ENCODE measurements at regions not wholly inside any gene's neighbourhood (a gene's known extent, or its start where the extent isn't known, plus 50 kb on each side); places are given as distances from the start of the nearest gene placed in this dataset.

DNA sequence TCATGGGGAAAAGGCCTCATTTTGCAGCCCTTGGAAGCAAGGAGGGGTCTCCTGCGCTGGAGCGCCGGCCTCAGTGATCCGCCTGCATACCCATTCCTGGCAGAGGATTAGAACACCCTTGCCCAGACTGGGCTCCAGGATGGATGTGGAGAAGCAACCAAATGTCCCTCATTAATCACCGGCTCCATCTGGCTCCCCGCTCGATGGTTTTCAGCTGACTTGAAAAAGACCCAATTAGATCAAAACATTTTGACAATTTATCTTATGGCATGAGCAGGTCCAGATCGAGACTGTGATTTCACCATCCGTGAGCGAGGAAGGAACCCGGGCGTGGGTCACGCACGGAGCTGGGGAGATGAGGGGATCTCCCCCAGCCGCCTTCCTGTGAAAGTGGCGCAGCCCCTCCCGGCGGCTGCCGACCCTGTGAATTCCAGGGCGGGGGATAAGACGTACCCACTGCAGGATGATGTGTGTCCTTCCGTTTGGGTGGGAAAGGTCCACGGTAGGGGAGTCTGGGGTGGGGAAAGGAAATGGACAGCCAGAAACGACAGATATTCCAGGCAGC is 141.6 kb downstream of the EMX2 start:
- peaks cover 0 to 10% (median 0%) of the 10 kb centered on the region in 3 donors for H3K4me1 ChIP-seq (ENCODE audit: control insufficient read depth in 2 of 3, insufficient read depth in 2 of 3, low read depth in 1 of 3, low read length in 3 of 3)
- peak in 1 of 5 donors; percentile 52 for DNase-seq
- intact Hi-C loops (cut with DNase I): no loop called here
- H3K9me3 ChIP-seq (ENCODE audit: control insufficient read depth in 2 of 3, insufficient read depth in 1 of 3, low read length in 3 of 3): no peaks in the 10 kb centered on the region
- no peak overlapping the region for H3K4me3 ChIP-seq (ENCODE audit: low read length in 3 of 3)
- no peaks in the 10 kb centered on the region for H3K36me3 ChIP-seq (ENCODE audit: control insufficient read depth in 2 of 3, insufficient read depth in 3 of 3, low read length in 3 of 3)
- TF ChIP-seq, protein P1, sequence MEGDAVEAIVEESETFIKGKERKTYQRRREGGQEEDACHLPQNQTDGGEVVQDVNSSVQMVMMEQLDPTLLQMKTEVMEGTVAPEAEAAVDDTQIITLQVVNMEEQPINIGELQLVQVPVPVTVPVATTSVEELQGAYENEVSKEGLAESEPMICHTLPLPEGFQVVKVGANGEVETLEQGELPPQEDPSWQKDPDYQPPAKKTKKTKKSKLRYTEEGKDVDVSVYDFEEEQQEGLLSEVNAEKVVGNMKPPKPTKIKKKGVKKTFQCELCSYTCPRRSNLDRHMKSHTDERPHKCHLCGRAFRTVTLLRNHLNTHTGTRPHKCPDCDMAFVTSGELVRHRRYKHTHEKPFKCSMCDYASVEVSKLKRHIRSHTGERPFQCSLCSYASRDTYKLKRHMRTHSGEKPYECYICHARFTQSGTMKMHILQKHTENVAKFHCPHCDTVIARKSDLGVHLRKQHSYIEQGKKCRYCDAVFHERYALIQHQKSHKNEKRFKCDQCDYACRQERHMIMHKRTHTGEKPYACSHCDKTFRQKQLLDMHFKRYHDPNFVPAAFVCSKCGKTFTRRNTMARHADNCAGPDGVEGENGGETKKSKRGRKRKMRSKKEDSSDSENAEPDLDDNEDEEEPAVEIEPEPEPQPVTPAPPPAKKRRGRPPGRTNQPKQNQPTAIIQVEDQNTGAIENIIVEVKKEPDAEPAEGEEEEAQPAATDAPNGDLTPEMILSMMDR (IDR thresholded peaks at IDR 0.05; ENCODE audit: borderline replicate concordance, extremely low read depth, insufficient read depth): no peak
- no peaks in the 10 kb centered on the region for H3K27me3 ChIP-seq (ENCODE audit: control insufficient read depth, insufficient read depth, low read length)
- no peak overlapping the region for H3K9ac ChIP-seq (ENCODE audit: low read length in 3 of 3)
- FAIRE-seq: no peak
- no peak overlapping the region for H3K27ac ChIP-seq (ENCODE audit: low read depth in 2 of 2, low read length in 2 of 2)

DNA sequence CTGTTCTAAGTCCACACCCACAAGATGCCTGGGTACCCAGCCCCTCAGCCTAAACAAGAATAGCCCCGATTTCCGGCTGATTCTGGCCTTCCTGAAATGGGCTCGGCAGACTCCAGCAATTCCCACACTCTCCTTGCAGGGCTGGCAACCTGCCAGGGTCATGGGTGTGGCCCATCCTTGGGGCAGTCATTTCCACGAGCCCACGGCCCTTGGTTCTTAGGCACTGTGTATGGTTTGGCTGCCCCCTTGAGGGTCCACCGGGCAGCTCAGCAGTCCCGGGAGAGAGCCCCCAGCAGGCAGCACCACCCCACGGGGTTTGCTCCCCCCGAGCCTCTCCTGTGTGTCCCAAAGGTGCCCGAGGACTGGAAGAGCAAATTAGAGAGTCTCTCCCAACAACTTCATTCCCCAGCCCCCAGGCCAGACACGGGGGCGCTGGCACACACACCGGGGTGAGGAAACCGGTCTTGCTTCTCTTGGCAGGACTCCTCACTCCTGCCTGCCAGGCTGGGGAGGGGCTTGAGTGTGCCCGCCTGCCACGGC is 142.2 kb downstream of the EMX2 start:
- H3K4me3 ChIP-seq (ENCODE audit: low read length in 3 of 3): no peak overlapping the region
- DNase-seq: peak; percentile 58 to 96 (median 72)
- no peak overlapping the region for H3K27ac ChIP-seq (ENCODE audit: low read depth in 2 of 2, low read length in 2 of 2)
- no peak for FAIRE-seq
- no peaks in the 10 kb centered on the region for H3K27me3 ChIP-seq (ENCODE audit: control insufficient read depth, insufficient read depth, low read length)
- peaks cover 0 to 10% (median 0%) of the 10 kb centered on the region in 3 donors for H3K4me1 ChIP-seq (ENCODE audit: control insufficient read depth in 2 of 3, insufficient read depth in 2 of 3, low read depth in 1 of 3, low read length in 3 of 3)
- H3K9ac ChIP-seq (ENCODE audit: low read length in 3 of 3): no peak overlapping the region
- TF ChIP-seq, protein P1 (IDR thresholded peaks at IDR 0.05; ENCODE audit: borderline replicate concordance, extremely low read depth, insufficient read depth): peak; percentile 15
- no peaks in the 10 kb centered on the region for H3K36me3 ChIP-seq (ENCODE audit: control insufficient read depth in 2 of 3, insufficient read depth in 3 of 3, low read length in 3 of 3)
- intact Hi-C loops (cut with DNase I): no loop called here
- H3K9me3 ChIP-seq (ENCODE audit: control insufficient read depth in 2 of 3, insufficient read depth in 1 of 3, low read length in 3 of 3): no peaks in the 10 kb centered on the region

- Histone ChIP-seq H3K9ac (ENCODE audit: low read length in 3 of 3) (no peak overlapping the region), H3K27me3 (ENCODE audit: control insufficient read depth, insufficient read depth, low read length) (no peaks in the 10 kb centered on the region), H3K4me1 (ENCODE audit: control insufficient read depth in 2 of 3, insufficient read depth in 2 of 3, low read depth in 1 of 3, low read length in 3 of 3) (peaks cover 0 to 10% (median 0%) of the 10 kb centered on the region in 3 donors), H3K36me3 (ENCODE audit: control insufficient read depth in 2 of 3, insufficient read depth in 3 of 3, low read length in 3 of 3) (no peaks in the 10 kb centered on the region), H3K4me3 (ENCODE audit: low read length in 3 of 3) (no peak overlapping the region), H3K27ac (ENCODE audit: low read depth in 2 of 2, low read length in 2 of 2) (no peak overlapping the region), H3K9me3 (ENCODE audit: control insufficient read depth in 2 of 3, insufficient read depth in 1 of 3, low read length in 3 of 3) (no peaks in the 10 kb centered on the region)
- DNase-seq (no peak), FAIRE-seq (no peak)
- intact Hi-C loops (cut with DNase I): no loop called here
- TF ChIP-seq, protein P1 (IDR thresholded peaks at IDR 0.05; ENCODE audit: borderline replicate concordance, extremely low read depth, insufficient read depth): no peak
Observed at GRCh38 chr10:117685431-117685830, 142.9 kb downstream of the EMX2 start.
